ENCODE measurements at regions not wholly inside any gene's neighbourhood (a gene's known extent, or its start where the extent isn't known, plus 50 kb on each side); places are given as distances from the start of the nearest gene placed in this dataset.

DNA sequence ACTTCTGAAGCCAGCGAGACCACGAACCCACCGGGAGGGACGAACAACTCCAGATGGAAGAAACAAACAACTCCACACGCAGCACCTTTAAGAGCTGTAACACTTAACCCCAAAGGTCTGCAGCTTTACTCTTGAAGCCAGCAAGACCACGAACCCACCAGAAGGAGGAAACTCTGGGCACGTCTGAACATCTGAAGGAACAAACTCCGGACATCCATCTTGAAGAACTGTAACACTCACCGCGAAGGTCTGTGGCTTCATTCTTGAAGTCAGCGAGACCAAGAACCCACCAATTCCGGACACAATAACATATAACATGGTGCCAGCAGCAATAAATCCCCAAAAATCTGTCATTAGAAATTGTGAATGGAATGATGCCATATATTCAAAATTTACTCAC is 180.9 kb downstream of the TLE1 start:
- no peaks in the 10 kb centered on the region for H3K27me3 ChIP-seq (ENCODE audit: control insufficient read depth, insufficient read depth, low read length)
- H3K27ac ChIP-seq (ENCODE audit: low read length), result no peak overlapping the region
- ATAC-seq (no peak), DNase-seq (ENCODE audit: low read depth, low spot score) (no peak)
- POLR2A ChIA-PET, result no interaction called here
- in situ Hi-C loops (cut with HindIII; ENCODE audit: low pct_unique_long_range_greater_than_20kb, low sequenced_read_pairs), result no loop called here
- no TSS peak for BruUV-seq (replicated peaks)
- H3K4me1 ChIP-seq (ENCODE audit: control insufficient read depth, insufficient read depth, low read length), result no peaks in the 10 kb centered on the region
- TF ChIP-seq REST (IDR thresholded peaks at IDR 0.05; ENCODE audit: insufficient read depth in 1 of 2, low read depth in 2 of 2, low read length in 1 of 2), result no peak
- H3K36me3 ChIP-seq (ENCODE audit: control insufficient read depth, insufficient read depth, low read length), result no peaks in the 10 kb centered on the region
- H3K4me3 ChIP-seq (ENCODE audit: low read depth in 2 of 2, low read length in 2 of 2), result no peak overlapping the region
- intact Hi-C loops (cut with micrococcal nuclease; ENCODE audit: unreplicated experiment), result no loop called here
- CTCF ChIA-PET, result no interaction called here
- no peaks in the 10 kb centered on the region for H3K9me3 ChIP-seq (ENCODE audit: control insufficient read depth, insufficient read depth, low read depth, low read length)

- Histone ChIP-seq H3K27ac (ENCODE audit: low read length) (no peak overlapping the region), H3K4me1 (ENCODE audit: control insufficient read depth, insufficient read depth, low read length) (no peaks in the 10 kb centered on the region), H3K4me3 (ENCODE audit: low read depth in 2 of 2, low read length in 2 of 2) (no peak overlapping the region), H3K36me3 (ENCODE audit: control insufficient read depth, insufficient read depth, low read length) (no peaks in the 10 kb centered on the region), H3K9me3 (ENCODE audit: control insufficient read depth, insufficient read depth, low read depth, low read length) (no peaks in the 10 kb centered on the region), H3K27me3 (ENCODE audit: control insufficient read depth, insufficient read depth, low read length) (no peaks in the 10 kb centered on the region)
- POLR2A ChIA-PET, result no interaction called here
- intact Hi-C loops (cut with micrococcal nuclease; ENCODE audit: unreplicated experiment) (no loop called here), in situ Hi-C loops (cut with HindIII; ENCODE audit: low pct_unique_long_range_greater_than_20kb, low sequenced_read_pairs) (no loop called here)
- TF ChIP-seq REST (IDR thresholded peaks at IDR 0.05; ENCODE audit: insufficient read depth in 1 of 2, low read depth in 2 of 2, low read length in 1 of 2) (no peak), CTCF (IDR thresholded peaks at IDR 0.05) (no peak), TCF7L2 (IDR thresholded peaks at IDR 0.05; ENCODE audit: low read depth, low read length) (no peak), SIN3A (IDR thresholded peaks at IDR 0.05; ENCODE audit: borderline replicate concordance, insufficient read depth, low read depth, low read length) (no peak), POLR2AphosphoS5 (IDR thresholded peaks at IDR 0.05; ENCODE audit: low read depth, low read length) (no peak)
- DNase-seq (ENCODE audit: low read depth, low spot score), result no peak
- no peak for ATAC-seq
- CTCF ChIA-PET, result no interaction called here
- no TSS peak for BruUV-seq (replicated peaks)
Measured at GRCh38 chr9:81506941-81507864, 182.1 kb downstream of the TLE1 start.

All from Panc1 (cell line).